ENCODE measurements at regions not wholly inside any gene's neighbourhood (a gene's known extent, or its start where the extent isn't known, plus 50 kb on each side); places are given as distances from the start of the nearest gene placed in this dataset.

DNA sequence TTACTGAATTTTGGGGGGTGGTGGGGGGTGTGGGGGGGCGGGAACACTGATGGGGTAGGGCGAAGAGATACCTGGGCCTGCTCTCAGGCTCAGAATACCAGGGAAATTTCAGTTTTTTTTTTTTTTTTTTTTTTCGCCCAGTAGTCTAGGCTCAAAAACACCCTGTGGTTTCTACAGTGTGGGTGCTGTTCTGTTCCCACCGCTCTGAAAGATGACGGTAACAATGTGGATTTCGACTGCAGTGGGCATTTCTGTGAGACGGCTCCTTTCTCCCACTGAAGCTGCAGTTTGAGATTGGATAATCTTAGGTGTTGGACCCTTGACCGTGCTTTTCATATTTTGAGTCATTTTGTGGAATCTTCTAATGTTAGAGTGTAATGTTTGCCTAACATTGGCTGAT is 143.8 kb upstream of the RGMA start:
- H3K4me3 ChIP-seq (replicated peaks in 1 of 2; ENCODE audit: low read depth in 2 of 2, low read length in 2 of 2), result no peak overlapping the region
- DNase-seq (ENCODE audit: low read depth in 2 of 2), result no peak
- TF ChIP-seq, protein P1, sequence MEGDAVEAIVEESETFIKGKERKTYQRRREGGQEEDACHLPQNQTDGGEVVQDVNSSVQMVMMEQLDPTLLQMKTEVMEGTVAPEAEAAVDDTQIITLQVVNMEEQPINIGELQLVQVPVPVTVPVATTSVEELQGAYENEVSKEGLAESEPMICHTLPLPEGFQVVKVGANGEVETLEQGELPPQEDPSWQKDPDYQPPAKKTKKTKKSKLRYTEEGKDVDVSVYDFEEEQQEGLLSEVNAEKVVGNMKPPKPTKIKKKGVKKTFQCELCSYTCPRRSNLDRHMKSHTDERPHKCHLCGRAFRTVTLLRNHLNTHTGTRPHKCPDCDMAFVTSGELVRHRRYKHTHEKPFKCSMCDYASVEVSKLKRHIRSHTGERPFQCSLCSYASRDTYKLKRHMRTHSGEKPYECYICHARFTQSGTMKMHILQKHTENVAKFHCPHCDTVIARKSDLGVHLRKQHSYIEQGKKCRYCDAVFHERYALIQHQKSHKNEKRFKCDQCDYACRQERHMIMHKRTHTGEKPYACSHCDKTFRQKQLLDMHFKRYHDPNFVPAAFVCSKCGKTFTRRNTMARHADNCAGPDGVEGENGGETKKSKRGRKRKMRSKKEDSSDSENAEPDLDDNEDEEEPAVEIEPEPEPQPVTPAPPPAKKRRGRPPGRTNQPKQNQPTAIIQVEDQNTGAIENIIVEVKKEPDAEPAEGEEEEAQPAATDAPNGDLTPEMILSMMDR (IDR thresholded peaks at IDR 0.05; ENCODE audit: low read depth, low read length), result no peak

DNA sequence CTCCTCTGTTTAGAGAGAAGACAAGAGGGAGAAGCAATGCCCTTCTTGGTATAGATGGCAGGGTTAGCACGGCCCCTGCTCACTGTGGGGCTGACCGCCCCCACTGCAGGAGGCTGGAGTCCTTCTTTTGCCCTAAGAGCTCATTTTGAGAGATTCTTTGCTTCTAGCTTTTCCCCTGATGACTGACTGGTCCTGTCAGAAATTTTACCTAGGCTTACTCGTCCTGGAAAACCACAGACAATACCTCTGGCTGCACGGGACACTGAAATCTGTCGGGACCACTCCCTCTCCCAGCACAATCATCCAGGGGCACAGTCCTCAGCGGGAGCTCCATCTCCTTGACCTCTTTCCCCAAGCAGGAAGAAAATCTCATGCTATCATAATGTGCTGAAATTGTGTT is 143.0 kb upstream of the RGMA start:
- DNase-seq (ENCODE audit: low read depth in 2 of 2), result no peak
- TF ChIP-seq, protein P1 (IDR thresholded peaks at IDR 0.05; ENCODE audit: low read depth, low read length), result no peak
- H3K4me3 ChIP-seq (replicated peaks in 1 of 2; ENCODE audit: low read depth in 2 of 2, low read length in 2 of 2), result no peak overlapping the region

DNA sequence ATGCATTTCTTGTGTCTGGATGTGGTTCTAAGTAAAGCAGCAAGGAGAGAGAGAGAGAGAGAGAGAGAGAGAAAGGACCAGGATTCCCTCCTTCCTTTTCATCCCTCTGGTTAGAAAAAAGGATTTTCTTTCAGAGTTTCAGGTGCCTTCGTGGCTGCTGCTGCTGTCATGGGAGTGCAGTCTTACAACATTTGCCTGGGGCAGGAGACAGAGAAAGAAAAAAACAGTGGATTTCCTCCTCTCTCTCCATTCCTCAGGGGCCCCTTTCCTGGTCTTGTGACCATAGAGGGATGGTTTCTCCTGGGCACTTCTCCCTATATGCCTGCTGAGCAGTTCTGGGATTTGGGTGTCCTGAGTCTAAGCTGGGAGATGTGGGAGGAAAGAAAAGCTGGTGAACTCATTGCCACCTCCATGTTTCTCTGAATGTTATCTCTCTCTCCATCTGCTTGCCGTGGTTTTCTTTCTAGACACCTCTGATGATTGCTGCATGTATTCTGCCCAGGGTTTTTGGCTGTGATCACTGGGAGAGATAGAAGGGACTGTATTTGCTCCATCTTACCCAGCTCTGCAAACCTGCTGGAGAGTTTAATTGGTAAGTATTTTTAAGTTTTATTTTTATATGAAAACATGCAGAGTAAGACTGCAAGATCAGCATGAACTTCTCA is 142.4 kb upstream of the RGMA start:
- DNase-seq (ENCODE audit: low read depth in 2 of 2), result no peak
- no peak overlapping the region for H3K4me3 ChIP-seq (replicated peaks in 1 of 2; ENCODE audit: low read depth in 2 of 2, low read length in 2 of 2)
- TF ChIP-seq, protein P1 (IDR thresholded peaks at IDR 0.05; ENCODE audit: low read depth, low read length), result no peak

DNA sequence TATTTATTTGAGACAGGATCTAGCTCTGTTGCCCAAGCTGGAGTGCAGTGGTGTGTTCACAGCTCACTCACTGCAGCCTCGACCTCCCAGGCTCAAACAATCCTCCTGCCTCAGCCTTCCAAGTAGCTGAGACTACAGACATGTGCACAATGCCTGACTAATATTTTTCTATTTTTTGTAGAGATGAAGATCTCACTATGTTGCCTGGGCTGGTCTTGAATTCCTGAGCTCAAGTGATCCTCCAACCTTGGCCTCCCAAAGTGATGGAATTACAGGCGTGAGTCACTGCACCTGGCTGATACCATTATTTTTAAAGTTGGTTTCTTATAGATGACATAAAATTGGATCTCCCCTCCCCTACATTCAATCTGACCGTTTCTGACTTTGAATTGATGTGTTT is 139.5 kb upstream of the RGMA start:
- no peak overlapping the region for H3K4me3 ChIP-seq (replicated peaks in 1 of 2; ENCODE audit: low read depth in 2 of 2, low read length in 2 of 2)
- TF ChIP-seq, protein P1 (IDR thresholded peaks at IDR 0.05; ENCODE audit: low read depth, low read length), result no peak
- DNase-seq (ENCODE audit: low read depth in 2 of 2), result no peak

DNA sequence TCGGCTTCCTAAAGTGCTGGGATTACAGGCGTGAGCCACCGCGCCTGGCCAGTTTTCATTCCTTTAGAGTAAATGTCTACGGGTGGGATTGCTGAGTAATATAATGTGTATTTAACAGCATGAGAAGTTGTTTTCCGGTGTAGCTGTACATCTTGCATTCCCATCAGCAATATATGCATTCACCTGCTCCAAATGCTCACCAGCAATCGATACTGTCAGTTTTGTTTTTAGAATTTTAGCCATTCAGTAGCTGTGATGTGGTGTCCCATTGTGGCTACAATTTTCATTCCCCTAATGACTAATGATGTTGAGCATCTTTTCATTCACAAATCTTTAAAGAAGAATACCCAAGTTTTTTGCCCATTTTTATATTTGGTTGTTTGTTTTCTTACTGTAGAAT is 134.8 kb upstream of the RGMA start:
- DNase-seq (ENCODE audit: low read depth in 2 of 2), result no peak
- TF ChIP-seq, protein P1 (IDR thresholded peaks at IDR 0.05; ENCODE audit: low read depth, low read length), result no peak
- no peak overlapping the region for H3K4me3 ChIP-seq (replicated peaks in 1 of 2; ENCODE audit: low read depth in 2 of 2, low read length in 2 of 2)

DNA sequence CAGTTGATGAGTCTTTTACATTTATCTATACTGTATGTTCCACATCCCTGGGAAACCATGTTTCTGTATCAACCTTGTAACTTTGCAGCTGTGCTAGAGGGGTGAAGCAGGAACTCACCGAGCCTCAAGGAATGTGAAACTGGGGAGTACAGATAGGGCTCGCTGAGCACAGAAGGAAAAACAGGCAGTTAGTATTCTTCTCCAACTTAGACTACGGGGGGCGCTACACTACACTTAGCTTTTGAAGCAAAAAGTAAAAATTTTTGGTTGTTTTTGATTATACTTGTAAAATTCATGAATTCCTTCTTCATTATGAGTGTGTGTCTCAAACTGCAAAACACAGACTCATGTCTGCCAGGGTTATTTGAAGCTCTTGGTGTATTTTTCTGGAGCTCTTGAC is 132.7 kb upstream of the RGMA start:
- TF ChIP-seq, protein P1 (IDR thresholded peaks at IDR 0.05; ENCODE audit: low read depth, low read length), result no peak
- no peak for DNase-seq (ENCODE audit: low read depth in 2 of 2)
- no peak overlapping the region for H3K4me3 ChIP-seq (replicated peaks in 1 of 2; ENCODE audit: low read depth in 2 of 2, low read length in 2 of 2)

DNA sequence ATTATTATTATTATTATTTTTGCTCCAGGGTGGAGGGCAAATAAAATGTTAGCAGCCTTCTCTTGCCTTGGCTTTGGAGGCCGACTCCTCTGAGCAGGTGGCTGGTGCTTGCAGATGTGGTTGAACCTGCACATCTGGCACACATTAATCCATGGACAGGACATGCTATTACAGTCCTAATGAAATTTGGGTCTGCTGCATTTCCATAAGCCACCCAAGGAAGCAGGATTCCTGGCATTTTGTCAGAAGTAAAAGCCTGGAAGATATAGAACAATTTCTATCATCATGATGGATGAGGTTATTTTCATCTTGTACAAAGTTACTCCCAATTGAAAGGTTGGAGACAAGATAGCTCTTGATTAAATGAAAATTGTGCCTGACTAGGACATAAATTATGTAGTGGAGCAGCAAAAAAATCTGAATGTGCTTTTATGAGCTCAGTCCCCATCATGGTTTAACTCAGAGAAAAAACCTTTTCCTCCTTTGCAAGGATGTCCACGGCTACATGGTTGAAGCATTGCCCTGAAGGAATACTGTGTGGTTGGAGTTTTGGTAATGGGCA is 130.9 kb upstream of the RGMA start:
- no peak overlapping the region for H3K4me3 ChIP-seq (replicated peaks in 1 of 2; ENCODE audit: low read depth in 2 of 2, low read length in 2 of 2)
- no peak for DNase-seq (ENCODE audit: low read depth in 2 of 2)
- TF ChIP-seq, protein P1 (IDR thresholded peaks at IDR 0.05; ENCODE audit: low read depth, low read length), result no peak

All from cardiac fibroblast (primary cell).